ENCODE measurements at regions not wholly inside any gene's neighbourhood (a gene's known extent, or its start where the extent isn't known, plus 50 kb on each side); places are given as distances from the start of the nearest gene placed in this dataset.

DNA sequence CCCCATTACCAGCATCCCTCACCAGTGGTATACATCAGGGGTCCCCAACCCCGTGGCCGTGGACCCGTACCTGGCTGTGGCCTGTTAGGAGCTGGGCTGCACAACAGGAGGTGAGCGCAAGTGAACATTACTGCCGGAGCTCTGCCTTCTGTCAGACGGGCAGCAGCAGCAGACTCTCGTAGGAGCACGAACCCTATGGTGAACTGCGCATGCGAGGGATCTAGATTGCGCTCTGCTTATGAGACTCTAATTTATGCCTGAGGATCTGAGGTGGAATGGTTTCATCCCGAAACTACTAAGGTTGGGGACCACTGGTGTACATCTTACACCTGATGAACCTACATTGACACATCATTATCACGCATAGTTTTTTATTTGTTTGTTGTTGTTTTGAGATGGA, 52.8 kb upstream of the DHX15 start:
- Histone ChIP-seq H3K4me3 (no peak overlapping the region), H3K27me3 (replicated peaks) (no peaks in the 10 kb centered on the region)
- DNase-seq (ENCODE audit: low read depth in 1 of 2, low spot score in 2 of 2), result no peak

DNA sequence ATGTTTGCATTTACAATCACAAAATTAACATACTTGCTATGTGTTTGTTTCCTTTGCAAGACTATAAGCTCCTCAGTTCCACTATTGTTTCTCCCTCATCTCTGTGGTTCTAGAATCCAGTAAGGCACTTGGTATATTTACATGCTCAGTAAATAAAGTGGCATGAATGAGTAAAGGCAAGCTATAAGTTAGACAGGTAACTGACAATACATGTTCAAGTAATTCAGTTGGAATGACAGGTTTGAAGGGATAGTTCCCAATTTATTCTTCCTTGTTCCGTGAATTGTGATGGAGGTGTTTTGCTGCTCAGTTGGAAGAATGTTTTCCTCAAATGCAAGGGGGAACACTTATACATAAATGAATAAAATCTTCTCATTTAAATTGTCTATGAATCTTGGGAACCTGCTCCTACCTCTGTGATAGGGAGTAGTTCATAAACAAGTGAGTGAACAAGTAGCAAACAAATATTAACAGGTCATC, 54.1 kb upstream of the DHX15 start:
- Histone ChIP-seq H3K4me1 (replicated peaks) (peaks cover 11% of the 10 kb centered on the region), H3K27ac (no peak overlapping the region)

More for the DNA sequence above, 52.8 kb upstream of the DHX15 start:
- Histone ChIP-seq H3K4me1 (replicated peaks) (no peaks in the 10 kb centered on the region), H3K27ac (no peak overlapping the region), H3K36me3 (no peaks in the 10 kb centered on the region), H3K9me3 (replicated peaks) (no peaks in the 10 kb centered on the region)

DNA sequence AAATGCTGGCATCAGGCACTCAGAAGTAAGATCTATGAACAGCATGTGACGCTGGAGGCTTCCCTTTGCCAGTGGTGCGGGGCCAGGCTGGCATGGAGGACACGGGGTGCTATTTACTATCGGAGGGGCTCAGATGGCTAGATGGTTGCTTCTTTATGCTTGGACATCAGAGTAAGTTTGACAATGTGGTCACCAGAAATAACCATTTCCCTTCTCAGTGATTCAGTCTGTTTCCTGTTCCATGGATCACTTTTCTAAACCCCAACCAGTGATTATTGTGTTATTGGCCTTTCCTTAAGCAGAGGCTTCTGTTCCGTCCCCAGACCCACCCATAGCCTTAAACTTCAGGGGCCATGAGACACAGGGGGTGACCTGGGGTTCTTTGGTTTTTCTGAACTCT, 55.4 kb upstream of the DHX15 start:
- Histone ChIP-seq H3K4me1 (replicated peaks) (peaks cover 17% of the 10 kb centered on the region), H3K36me3 (no peaks in the 10 kb centered on the region), H3K27ac (no peak overlapping the region), H3K4me3 (no peak overlapping the region), H3K9me3 (replicated peaks) (no peaks in the 10 kb centered on the region), H3K27me3 (replicated peaks) (no peaks in the 10 kb centered on the region)
- no peak for DNase-seq (ENCODE audit: low read depth in 1 of 2, low spot score in 2 of 2)

More for the DNA sequence above, 54.1 kb upstream of the DHX15 start:
- Histone ChIP-seq H3K4me3 (no peak overlapping the region), H3K27me3 (replicated peaks) (no peaks in the 10 kb centered on the region), H3K36me3 (no peaks in the 10 kb centered on the region), H3K9me3 (replicated peaks) (no peaks in the 10 kb centered on the region)
- DNase-seq (ENCODE audit: low read depth in 1 of 2, low spot score in 2 of 2), result no peak

DNA sequence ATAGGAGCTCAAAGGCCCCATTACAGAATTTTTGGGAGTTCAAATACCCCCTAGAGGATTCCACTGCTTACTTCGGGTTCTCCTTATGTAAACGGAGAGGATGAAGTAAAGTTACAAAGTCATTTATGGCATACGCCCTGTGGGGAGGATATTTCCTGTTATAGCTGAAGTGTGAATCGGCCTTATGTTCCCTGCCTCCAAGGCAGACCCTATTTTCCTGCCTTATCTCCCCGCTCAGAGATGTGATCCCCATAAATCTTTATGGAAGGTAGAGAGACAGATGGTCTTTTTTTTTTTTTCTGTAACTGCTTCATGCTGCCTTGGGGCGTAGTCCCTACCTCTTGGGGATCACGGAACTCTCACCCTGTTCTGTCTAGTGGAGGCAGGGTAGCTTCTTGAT, 56.0 kb upstream of the DHX15 start:
- Histone ChIP-seq H3K36me3 (no peaks in the 10 kb centered on the region), H3K27ac (no peak overlapping the region), H3K9me3 (replicated peaks) (no peaks in the 10 kb centered on the region), H3K4me1 (replicated peaks) (peaks cover 17% of the 10 kb centered on the region), H3K27me3 (replicated peaks) (no peaks in the 10 kb centered on the region), H3K4me3 (no peak overlapping the region)
- no peak for DNase-seq (ENCODE audit: low read depth in 1 of 2, low spot score in 2 of 2)

DNA sequence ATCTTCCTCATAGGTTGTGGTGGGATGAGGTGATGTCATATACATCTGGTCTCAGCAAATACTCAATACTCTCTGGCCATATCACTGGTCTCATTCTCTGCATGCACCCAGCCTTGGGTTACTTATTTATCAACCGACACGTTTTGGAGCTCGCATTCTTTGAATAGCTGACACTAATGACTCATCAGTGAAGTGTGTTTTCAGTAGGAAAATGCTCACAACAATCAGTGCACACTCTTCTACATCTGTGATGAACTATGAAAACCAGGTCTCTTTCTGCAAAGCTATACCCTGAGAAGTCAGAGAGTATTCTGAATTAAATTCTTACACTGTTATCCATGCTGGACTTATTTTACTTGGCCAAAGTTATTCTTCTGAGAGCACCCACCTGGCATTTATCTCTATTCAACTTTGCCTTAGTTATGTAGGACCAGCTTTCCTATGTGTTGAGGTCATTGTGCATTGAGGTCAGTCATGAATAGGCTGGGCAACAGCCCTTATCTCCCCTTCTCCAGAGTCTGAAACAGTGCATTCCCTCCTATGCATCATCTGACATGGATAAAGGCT, 58.7 kb upstream of the DHX15 start:
- H3K27ac ChIP-seq, result peak overlapping the region; percentile 32; the same call in 1 of the 2 replicates
- H3K27me3 ChIP-seq (replicated peaks), result no peaks in the 10 kb centered on the region
- H3K4me3 ChIP-seq, result no peak overlapping the region
- H3K9me3 ChIP-seq (replicated peaks), result no peaks in the 10 kb centered on the region
- peaks cover 17% of the 10 kb centered on the region for H3K4me1 ChIP-seq (replicated peaks)
- H3K36me3 ChIP-seq, result no peaks in the 10 kb centered on the region
- DNase-seq (ENCODE audit: low read depth in 1 of 2, low spot score in 2 of 2), result peak; percentile 37 to 57

DNA sequence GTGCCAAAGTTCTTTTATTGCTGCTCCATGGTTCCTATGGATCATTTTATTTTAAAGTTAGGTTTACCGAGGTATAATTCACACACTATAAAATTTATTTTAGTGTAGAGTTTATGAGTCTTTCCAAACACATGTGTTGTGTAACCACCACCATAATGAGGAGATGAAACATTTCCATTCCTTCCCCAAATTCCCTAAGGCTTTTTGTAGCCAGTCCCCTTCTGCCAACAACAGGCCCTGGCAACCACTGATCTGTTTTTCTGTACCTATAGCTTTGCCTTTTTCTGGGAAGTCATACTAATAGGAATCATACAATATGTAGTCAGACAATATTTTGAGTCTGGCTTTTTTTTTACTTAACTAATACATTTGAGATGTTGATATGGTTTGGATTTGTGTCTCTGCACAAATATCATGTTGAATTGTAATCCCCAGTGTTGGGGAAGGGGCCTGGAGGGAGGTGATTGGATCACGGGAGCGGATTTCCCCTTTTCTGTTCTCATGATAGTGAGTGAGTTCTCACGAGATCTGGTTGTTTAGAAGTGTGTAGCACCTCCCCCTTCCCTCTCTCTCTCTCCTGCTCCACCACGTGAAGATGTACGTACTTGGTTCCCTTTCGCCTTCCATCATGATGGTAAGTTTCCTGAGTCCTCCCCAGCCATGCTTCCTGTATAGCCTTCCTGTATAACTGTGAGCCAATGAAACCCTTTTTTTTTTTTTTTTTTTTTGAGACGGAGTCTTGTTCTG, 59.6 kb upstream of the DHX15 start:
- Histone ChIP-seq H3K36me3 (no peaks in the 10 kb centered on the region), H3K4me3 (no peak overlapping the region), H3K9me3 (replicated peaks) (no peaks in the 10 kb centered on the region), H3K4me1 (replicated peaks) (peaks cover 17% of the 10 kb centered on the region), H3K27ac (no peak overlapping the region), H3K27me3 (replicated peaks) (no peaks in the 10 kb centered on the region)
- no peak for DNase-seq (ENCODE audit: low read depth in 1 of 2, low spot score in 2 of 2)

DNA sequence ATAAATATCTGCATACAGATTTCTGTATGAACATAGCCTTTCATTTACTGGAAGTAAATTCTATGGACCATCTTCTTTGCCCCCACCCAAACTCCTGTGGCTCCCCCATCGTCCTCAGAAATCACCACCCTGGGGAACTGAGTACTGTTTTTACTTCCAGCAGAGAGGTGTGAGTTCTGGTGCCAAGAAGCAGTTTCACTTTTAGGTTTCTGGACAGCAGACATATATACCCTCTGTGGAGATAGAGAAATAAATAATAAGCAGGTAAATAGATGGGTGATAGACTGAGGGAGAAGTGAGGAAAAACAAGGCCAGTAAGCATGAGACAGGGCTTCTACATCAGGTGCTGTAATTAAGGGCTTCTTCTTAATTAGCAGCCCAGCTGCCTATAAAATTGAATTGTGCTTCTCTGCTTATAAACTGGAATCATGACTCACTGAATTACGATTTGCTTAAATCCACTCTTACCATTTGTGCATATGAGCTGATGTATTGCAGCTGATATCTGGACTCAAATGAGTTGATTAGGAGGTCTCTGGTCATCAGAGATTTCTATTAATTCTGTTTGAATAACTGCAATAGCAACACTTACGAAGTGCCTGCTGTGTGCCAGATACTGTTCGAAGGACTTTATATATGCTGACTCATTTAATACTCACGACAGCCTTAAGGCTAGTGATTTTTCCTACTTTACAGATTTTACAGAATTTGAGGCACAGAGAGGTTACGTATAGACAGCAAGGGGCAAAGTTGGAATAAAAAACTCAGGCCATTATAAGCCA, 60.8 kb upstream of the DHX15 start:
- H3K27me3 ChIP-seq (replicated peaks), result no peaks in the 10 kb centered on the region
- H3K4me1 ChIP-seq (replicated peaks), result peaks cover 17% of the 10 kb centered on the region
- no peak overlapping the region for H3K4me3 ChIP-seq
- no peak overlapping the region for H3K27ac ChIP-seq
- H3K9me3 ChIP-seq (replicated peaks), result no peaks in the 10 kb centered on the region
- no peaks in the 10 kb centered on the region for H3K36me3 ChIP-seq
- no peak for DNase-seq (ENCODE audit: low read depth in 1 of 2, low spot score in 2 of 2)

DNA sequence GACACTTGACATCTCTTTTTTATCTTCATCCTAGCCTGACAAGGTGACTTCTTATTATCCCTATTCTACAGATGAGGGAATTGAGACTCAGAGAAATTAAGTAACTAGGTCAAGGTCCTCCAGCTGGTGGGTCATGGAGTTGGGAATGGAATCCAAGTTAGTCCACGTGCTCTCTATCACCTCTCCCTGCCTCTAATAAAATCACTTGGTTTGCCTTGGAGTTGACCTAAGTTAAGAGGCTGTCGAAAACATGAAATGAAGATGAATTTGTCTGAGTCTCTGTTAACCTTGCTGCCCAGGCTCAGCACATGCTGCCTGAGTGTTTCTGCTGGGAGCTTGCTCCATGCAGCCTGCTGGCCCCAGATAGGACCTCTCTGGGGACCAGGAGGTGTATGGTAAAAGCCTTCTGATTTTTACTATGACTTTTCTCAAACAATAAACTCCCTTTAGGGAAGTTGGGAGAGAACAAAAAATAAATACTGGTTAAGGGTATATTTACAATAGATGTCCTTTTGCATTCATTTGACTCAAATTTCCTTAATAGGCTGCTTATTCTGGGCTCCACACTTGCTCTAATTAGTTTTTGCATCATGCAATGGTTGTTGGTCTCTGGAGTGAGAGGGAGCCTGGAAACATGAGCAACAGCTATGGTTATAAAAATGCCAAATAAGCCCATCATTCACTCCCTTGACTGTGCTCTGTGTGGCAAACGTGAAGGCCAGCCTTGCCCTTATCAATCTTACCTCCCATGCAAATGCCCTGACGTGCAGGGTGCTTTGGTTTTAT, 61.6 kb upstream of the DHX15 start:
- no peak overlapping the region for H3K4me3 ChIP-seq
- no peak for DNase-seq (ENCODE audit: low read depth in 1 of 2, low spot score in 2 of 2)
- H3K4me1 ChIP-seq (replicated peaks), result peaks cover 17% of the 10 kb centered on the region
- H3K36me3 ChIP-seq, result no peaks in the 10 kb centered on the region
- H3K27ac ChIP-seq, result no peak overlapping the region
- no peaks in the 10 kb centered on the region for H3K27me3 ChIP-seq (replicated peaks)
- no peaks in the 10 kb centered on the region for H3K9me3 ChIP-seq (replicated peaks)

DNA sequence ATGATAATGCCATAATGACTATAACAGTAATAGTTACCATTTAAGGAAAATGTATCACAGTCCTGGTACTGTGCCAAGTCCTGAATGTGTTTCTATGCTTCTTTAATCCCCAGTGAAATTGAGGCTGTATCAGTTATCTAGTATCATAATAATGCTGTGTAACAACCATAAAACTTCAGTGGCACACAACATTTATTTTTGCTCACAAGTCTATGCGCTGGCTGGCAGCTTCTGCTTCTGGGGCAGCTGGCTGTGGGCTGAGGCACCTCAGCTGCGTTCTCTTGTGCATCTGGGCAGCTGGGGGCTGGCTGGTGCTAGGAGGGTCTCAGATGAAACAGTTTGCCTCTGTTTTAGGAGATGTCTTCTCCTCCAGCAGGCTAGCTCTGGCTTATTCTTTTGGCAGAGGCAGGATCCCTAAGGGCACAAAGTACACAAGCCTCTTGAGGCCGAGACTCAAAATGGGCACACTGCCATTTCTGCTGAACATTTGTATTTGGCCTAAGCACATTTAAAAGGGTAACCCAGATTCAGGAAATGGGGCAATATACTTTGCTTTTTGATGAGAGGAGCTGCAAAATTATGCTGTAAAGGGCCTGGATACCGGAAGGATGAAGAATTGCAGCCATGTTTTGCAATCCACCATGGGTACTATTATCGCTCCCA, 62.6 kb upstream of the DHX15 start:
- no peaks in the 10 kb centered on the region for H3K9me3 ChIP-seq (replicated peaks)
- no peak overlapping the region for H3K27ac ChIP-seq
- no peak overlapping the region for H3K4me3 ChIP-seq
- H3K27me3 ChIP-seq (replicated peaks), result no peaks in the 10 kb centered on the region
- peaks cover 17% of the 10 kb centered on the region for H3K4me1 ChIP-seq (replicated peaks)
- no peak for DNase-seq (ENCODE audit: low read depth in 1 of 2, low spot score in 2 of 2)
- no peaks in the 10 kb centered on the region for H3K36me3 ChIP-seq

DNA sequence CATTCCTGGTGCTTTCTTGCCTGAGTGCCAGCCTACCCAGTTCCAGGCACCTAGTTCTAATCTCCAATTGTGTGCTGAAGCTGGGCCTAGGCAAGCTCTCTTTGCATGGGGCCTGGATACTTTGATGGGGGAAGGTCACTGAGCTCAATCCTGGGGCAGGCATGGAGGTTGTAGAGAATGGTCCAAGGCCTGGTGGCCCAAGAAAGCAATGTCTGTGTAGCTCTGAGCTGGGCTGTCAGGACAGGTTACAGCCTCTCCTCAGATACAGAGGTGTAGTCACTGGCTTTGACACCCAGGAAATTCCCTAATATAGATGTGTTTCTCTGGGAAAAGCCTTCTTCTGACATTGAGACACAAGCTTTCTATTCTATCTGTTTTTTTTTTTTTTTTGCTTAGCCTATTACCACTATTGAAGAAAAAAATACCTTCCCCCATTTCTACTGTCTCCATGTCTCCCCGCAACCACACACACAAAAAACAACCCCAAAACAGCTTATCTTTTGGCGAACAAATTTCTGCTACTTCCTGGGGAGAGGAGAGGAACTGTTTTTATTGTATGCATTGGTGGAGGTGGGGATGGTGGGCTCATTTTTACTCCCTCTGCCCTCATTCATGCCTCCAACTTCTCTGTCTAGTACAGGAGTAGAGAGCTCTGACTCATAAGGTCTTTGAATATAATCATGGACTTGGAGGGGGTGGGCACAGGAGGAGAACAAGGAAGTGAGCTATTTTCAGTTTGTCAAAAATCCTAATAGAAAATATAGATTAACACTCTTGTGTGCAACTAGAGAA, 66.7 kb upstream of the DHX15 start:
- H3K27ac ChIP-seq, result no peak overlapping the region

DNA sequence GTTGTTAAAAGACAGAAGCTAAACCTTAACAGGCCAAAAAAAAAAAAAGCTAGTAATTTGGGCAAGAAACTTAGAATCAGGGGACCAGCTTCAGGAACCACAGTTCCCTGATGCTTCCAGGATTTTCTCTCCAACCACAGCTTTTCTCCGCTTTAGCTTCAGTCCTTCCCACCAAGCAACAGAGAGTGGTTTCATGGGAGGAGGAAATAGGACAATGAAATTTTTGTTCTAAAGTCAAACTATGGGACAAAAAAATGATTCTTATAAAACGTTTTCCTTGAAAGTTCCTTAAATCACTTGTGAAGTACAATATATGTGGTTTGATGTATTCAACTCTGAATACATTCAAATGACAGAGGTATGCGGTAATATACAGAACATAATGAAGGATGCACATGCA, 71.0 kb upstream of the DHX15 start:
- Histone ChIP-seq H3K27me3 (replicated peaks) (no peaks in the 10 kb centered on the region), H3K9me3 (replicated peaks) (no peaks in the 10 kb centered on the region), H3K36me3 (no peaks in the 10 kb centered on the region), H3K4me1 (replicated peaks) (no peaks in the 10 kb centered on the region; the same call in 1 of the 2 replicates), H3K27ac (no peak overlapping the region), H3K4me3 (no peak overlapping the region)
- no peak for DNase-seq (ENCODE audit: low read depth in 1 of 2, low spot score in 2 of 2)

More for the DNA sequence above, 66.7 kb upstream of the DHX15 start:
- no peaks in the 10 kb centered on the region for H3K36me3 ChIP-seq
- no peaks in the 10 kb centered on the region for H3K27me3 ChIP-seq (replicated peaks)
- no peaks in the 10 kb centered on the region for H3K4me1 ChIP-seq (replicated peaks)
- H3K9me3 ChIP-seq (replicated peaks), result no peaks in the 10 kb centered on the region
- H3K4me3 ChIP-seq, result no peak overlapping the region
- no peak for DNase-seq (ENCODE audit: low read depth in 1 of 2, low spot score in 2 of 2)

DNA sequence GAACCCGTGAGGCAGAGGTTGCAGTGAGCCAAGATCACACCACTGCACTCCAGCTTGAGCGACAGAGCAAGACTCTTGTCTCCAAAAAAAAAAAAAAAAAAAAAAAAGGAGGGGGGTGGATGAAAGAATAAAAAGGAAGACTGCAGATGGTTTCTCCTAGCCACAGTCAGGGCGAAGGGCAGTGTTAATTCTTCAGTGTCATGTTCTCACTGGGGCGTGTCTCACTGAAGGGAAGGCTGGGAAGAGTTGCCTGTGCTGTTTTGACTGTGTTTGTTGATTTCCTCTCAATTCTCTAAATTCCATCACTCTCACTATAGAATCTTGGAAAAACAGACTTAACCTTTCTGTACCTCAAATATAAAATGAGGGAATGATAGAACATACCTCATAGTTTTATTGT, 71.6 kb upstream of the DHX15 start:
- no peaks in the 10 kb centered on the region for H3K36me3 ChIP-seq
- H3K4me3 ChIP-seq, result no peak overlapping the region
- no peak for DNase-seq (ENCODE audit: low read depth in 1 of 2, low spot score in 2 of 2)

More for the DNA sequence above, 71.6 kb upstream of the DHX15 start:
- Histone ChIP-seq H3K9me3 (replicated peaks) (no peaks in the 10 kb centered on the region), H3K4me1 (replicated peaks) (no peaks in the 10 kb centered on the region; the same call in 1 of the 2 replicates), H3K27me3 (replicated peaks) (no peaks in the 10 kb centered on the region), H3K27ac (no peak overlapping the region)

Data from SJSA1 (cell line).